OCI-LY7 (cell line): ENCODE measurements at regions not wholly inside any gene's neighbourhood (a gene's known extent, or its start where the extent isn't known, plus 50 kb on each side); places are given as distances from the start of the nearest gene placed in this dataset.

Source experiments
- BruUV-seq: library from RNA; stranded (reverse); fragments of 400-500 nt; replicated peaks from 2 replicates; lab custom pipeline; 2021; lab: Mats Ljungman, UMichigan
- CTCF ChIA-PET: fragments of 300-600 bp; sonication (Branson Sonifier 250); formaldehyde crosslinking; loops from one replicate; lab custom pipeline; 2022; ENCODE audit warnings: antibody characterized with exemption; ENCODE audit not compliant: unreplicated experiment; lab: Charles Lee
- POLR2A ChIA-PET: fragments of 300-600 bp; sonication (Branson Sonifier 250); formaldehyde crosslinking; loops from one replicate; lab custom pipeline; 2022; ENCODE audit warnings: antibody characterized with exemption; lab: Charles Lee
- DNase-seq: peaks from one replicate; pipeline ENCODE4 v3.0.0-alpha.2; 2015; ENCODE audit warnings: low spot score
- H2AFZ ChIP-seq: fragments of 200-600 bp; sonication (generic), shearing (Covaris generic); 2 replicates; pipeline ENCODE4 v1.6.1; 2014; ENCODE audit warnings: mild to moderate bottlenecking, antibody characterized with exemption, low read length, moderate library complexity
- H3K27ac ChIP-seq: fragments of 200-600 bp; sonication (generic); 2 replicates; pipeline ENCODE4 v1.5.1; 2014; ENCODE audit warnings: mixed run types, low read depth, mild to moderate bottlenecking, moderate library complexity, low read length, inconsistent platforms; ENCODE audit not compliant: poor library complexity, severe bottlenecking
- H3K36me3 ChIP-seq: fragments of 200-600 bp; sonication (generic); 2 replicates; pipeline ENCODE4 v1.6.1; 2014; ENCODE audit warnings: mild to moderate bottlenecking, antibody characterized with exemption, low read length, moderate library complexity, mixed read lengths; ENCODE audit not compliant: insufficient read depth
- H3K4me1 ChIP-seq: fragments of 200-600 bp; sonication (generic); 2 replicates; pipeline ENCODE4 v1.5.1; 2014; ENCODE audit warnings: mild to moderate bottlenecking, low read length; ENCODE audit not compliant: insufficient read depth, poor library complexity, severe bottlenecking
- H3K4me2 ChIP-seq: fragments of 200-600 bp; sonication (generic); 2 replicates; pipeline ENCODE4 v1.6.1; 2014; ENCODE audit warnings: mild to moderate bottlenecking, low read length
- H3K4me3 ChIP-seq: fragments of 200-600 bp; sonication (generic); 2 replicates; pipeline ENCODE4 v1.5.1; 2014; ENCODE audit warnings: mild to moderate bottlenecking, low read depth, low read length; ENCODE audit not compliant: poor library complexity, severe bottlenecking
- H3K79me2 ChIP-seq: fragments of 200-600 bp; sonication (generic); 2 replicates; pipeline ENCODE4 v1.6.1; 2016; ENCODE audit warnings: low read depth, mild to moderate bottlenecking, low read length, moderate library complexity, mixed read lengths; ENCODE audit not compliant: insufficient read depth
- H3K9me2 ChIP-seq: fragments of 200-600 bp; sonication (generic); 2 replicates; pipeline ENCODE4 v1.6.1; 2016; ENCODE audit warnings: mild to moderate bottlenecking, low read length, mixed read lengths; ENCODE audit not compliant: insufficient read depth
- H3K9me3 ChIP-seq: fragments of 200-600 bp; sonication (generic); 2 replicates; pipeline ENCODE4 v1.6.1; 2014; ENCODE audit warnings: mild to moderate bottlenecking, mixed run types, low read length, mixed read lengths
- H4K20me1 ChIP-seq: fragments of 200-600 bp; sonication (generic); 2 replicates; pipeline ENCODE4 v1.6.1; 2014; ENCODE audit warnings: mild to moderate bottlenecking, antibody characterized with exemption, low read length, moderate library complexity, mixed read lengths; ENCODE audit not compliant: insufficient read depth
- CTCF ChIP-seq: fragments of 200-600 bp; sonication (generic); conservative IDR thresholded peaks from 2 replicates; pipeline ENCODE4 v1.5.1; 2014; ENCODE audit warnings: mild to moderate bottlenecking, antibody characterized with exemption, low read length, moderate library complexity, mixed read lengths
- EZH2phosphoT487 ChIP-seq: fragments of 200-600 bp; sonication (generic); IDR thresholded peaks from 2 replicates; pipeline ENCODE4 v1.6.1; 2018; ENCODE audit warnings: low read depth, borderline replicate concordance, mild to moderate bottlenecking, mixed run types, antibody characterized with exemption, low read length, moderate library complexity, mixed read lengths
- intact Hi-C: fragments of 100-400 bp; cut with micrococcal nuclease; formaldehyde crosslinking; loops from one replicate; pipeline ENCODE4 v1.10.0; 2022; ENCODE audit not compliant: unreplicated experiment

DNA sequence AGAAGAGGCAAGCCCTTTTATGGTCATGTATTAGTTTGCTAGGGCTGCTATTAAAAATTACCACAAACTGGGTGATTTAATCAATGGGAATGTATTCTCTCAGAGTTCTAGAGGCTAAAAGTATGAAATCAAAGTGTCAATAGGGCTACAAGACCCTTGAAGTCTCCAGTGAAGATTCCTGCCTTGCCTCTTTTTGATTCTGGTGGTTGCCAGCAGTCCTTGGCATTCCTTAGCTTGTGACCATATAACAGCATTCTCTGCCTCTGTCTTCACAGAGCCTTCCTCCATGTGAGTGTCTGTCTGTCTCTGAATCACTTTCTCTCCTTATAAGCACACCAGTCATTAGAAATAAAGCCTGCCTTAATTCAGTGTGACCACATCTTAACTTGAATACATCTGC lies 282.7 kb downstream of the KCNN2 start:
- no peak overlapping the region for H3K4me3 ChIP-seq
- H3K4me2 ChIP-seq, result no peak overlapping the region
- BruUV-seq, result no TSS peak
- no peaks in the 10 kb centered on the region for H3K9me2 ChIP-seq
- no peaks in the 10 kb centered on the region for H3K36me3 ChIP-seq
- ChIA-PET CTCF (no interaction called here), POLR2A (no interaction called here)
- TF ChIP-seq CTCF (no peak), EZH2phosphoT487 (no peak)
- no peaks in the 10 kb centered on the region for H4K20me1 ChIP-seq
- no peak for DNase-seq
- no peaks in the 10 kb centered on the region for H3K4me1 ChIP-seq
- H3K27ac ChIP-seq, result no peak overlapping the region
- no peak overlapping the region for H2AFZ ChIP-seq
- intact Hi-C loops, result no loop called here
- H3K79me2 ChIP-seq, result no peaks in the 10 kb centered on the region
- H3K9me3 ChIP-seq, result no peaks in the 10 kb centered on the region

DNA sequence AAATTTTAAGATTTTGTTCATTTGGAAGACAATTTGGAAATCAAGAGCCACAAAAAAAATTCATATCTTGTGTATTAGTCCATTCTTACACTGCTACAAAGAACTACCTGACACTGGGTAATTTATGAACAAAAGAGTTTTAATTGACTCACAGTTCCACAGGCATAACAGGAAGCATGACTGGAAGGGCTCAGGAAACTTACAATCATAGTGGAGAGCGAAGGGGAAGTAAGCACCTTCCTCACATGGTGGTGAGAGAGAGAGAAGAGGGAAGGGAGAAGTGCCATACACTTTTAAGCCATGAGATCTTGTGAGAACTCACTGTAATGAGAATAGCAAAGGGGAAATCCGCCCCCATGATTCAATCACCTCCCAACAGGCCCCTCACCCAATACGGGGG lies 274.4 kb downstream of the KCNN2 start:
- Histone ChIP-seq H3K4me1 (no peaks in the 10 kb centered on the region), H3K9me3 (no peaks in the 10 kb centered on the region), H3K4me2 (no peak overlapping the region), H3K79me2 (no peaks in the 10 kb centered on the region), H3K4me3 (no peak overlapping the region), H2AFZ (no peak overlapping the region), H3K9me2 (no peaks in the 10 kb centered on the region), H3K36me3 (no peaks in the 10 kb centered on the region), H3K27ac (no peak overlapping the region), H4K20me1 (no peaks in the 10 kb centered on the region)
- no TSS peak for BruUV-seq
- no peak for DNase-seq
- no peak for TF ChIP-seq CTCF
- ChIA-PET POLR2A (no interaction called here), CTCF (no interaction called here)
- intact Hi-C loops, result no loop called here

DNA sequence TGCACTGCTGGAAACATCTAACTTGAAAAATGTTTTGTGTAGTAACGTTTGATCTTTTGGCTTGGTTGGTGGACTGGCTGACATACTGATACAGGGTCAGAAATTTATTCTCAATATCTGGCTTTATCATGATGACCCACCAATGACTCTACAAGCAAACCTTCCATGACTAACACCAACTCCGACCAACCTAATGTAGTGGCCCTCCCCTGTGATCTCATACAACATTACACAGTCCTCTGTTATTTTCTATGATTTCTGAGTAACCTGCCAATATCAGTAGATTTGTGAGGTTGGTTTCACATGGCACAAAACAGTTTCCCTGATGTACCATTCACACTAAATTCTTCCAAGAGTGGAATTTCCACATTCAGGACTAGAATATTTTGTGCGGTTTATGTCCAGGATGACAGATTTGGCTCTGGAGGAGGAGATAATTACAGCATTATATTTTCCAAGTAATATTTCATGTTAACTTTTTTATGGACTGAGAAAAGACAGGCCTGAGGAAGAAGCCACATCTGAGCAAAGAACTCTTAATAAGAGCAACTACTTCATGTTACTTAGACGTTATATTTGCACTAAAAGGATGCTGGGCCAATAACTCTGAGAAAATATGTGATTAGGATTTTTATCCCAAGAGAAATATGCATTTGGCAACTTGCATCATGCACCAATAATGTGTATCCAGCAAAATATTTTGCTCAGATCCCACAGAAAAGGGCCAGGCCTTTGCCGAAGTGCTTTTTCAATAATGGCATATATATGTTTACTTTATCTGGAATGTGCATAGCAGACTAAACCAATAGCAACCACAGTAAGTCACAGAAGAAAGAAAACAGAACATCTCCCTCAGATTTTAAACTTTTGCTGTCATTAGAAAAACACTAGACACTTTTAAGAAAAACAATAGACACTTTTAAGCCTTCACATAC lies 273.4 kb downstream of the KCNN2 start:
- H3K79me2 ChIP-seq, result no peaks in the 10 kb centered on the region
- CTCF ChIA-PET, result no interaction called here
- H3K4me3 ChIP-seq, result no peak overlapping the region
- no peak overlapping the region for H2AFZ ChIP-seq
- no peaks in the 10 kb centered on the region for H3K4me1 ChIP-seq
- no peak overlapping the region for H3K4me2 ChIP-seq
- H4K20me1 ChIP-seq, result no peaks in the 10 kb centered on the region
- H3K9me3 ChIP-seq, result no peaks in the 10 kb centered on the region
- POLR2A ChIA-PET, result no interaction called here
- H3K27ac ChIP-seq, result no peak overlapping the region
- H3K9me2 ChIP-seq, result no peaks in the 10 kb centered on the region
- BruUV-seq, result no TSS peak
- intact Hi-C loops, result no loop called here
- TF ChIP-seq EZH2phosphoT487 (no peak), CTCF (no peak)
- H3K36me3 ChIP-seq, result no peaks in the 10 kb centered on the region
- no peak for DNase-seq
